ENCODE measurements at regions not wholly inside any gene's neighbourhood (a gene's known extent, or its start where the extent isn't known, plus 50 kb on each side); places are given as distances from the start of the nearest gene placed in this dataset.

DNA sequence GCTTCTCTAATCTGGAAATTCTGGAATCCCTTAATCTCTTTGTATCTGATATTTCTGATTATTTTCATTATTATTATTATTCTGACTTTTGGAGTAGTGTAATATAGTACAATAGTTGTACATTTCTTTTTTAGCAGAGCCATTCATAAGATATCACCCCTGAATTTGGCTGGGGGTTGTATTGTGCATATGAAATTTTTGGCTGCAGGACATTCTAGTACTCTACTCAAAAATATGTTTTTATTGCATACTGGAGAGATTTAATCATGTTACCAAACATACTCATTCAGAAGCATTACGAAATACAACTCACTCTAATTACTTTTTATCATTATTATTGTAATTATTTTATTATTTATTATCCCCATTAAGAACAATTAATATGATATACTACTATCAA, 589.7 kb upstream of the KCNMB2 start:
- H3K36me3 Mint-ChIP-seq (ENCODE audit: unreplicated experiment) = peaks cover 2% of the 10 kb centered on the region
- DNase-seq (ENCODE audit: extremely low spot score, unreplicated experiment) = no peak
- H3K4me3 Mint-ChIP-seq (ENCODE audit: unreplicated experiment) = no peak overlapping the region
- TF ChIP-seq, protein P1, sequence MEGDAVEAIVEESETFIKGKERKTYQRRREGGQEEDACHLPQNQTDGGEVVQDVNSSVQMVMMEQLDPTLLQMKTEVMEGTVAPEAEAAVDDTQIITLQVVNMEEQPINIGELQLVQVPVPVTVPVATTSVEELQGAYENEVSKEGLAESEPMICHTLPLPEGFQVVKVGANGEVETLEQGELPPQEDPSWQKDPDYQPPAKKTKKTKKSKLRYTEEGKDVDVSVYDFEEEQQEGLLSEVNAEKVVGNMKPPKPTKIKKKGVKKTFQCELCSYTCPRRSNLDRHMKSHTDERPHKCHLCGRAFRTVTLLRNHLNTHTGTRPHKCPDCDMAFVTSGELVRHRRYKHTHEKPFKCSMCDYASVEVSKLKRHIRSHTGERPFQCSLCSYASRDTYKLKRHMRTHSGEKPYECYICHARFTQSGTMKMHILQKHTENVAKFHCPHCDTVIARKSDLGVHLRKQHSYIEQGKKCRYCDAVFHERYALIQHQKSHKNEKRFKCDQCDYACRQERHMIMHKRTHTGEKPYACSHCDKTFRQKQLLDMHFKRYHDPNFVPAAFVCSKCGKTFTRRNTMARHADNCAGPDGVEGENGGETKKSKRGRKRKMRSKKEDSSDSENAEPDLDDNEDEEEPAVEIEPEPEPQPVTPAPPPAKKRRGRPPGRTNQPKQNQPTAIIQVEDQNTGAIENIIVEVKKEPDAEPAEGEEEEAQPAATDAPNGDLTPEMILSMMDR (IDR thresholded peaks at IDR 0.05) = no peak
- peaks cover 6% of the 10 kb centered on the region for H3K4me1 Mint-ChIP-seq (ENCODE audit: unreplicated experiment)
- H3K9me3 Mint-ChIP-seq (ENCODE audit: unreplicated experiment) = peaks cover 4% of the 10 kb centered on the region
- no peaks in the 10 kb centered on the region for H3K27me3 Mint-ChIP-seq (ENCODE audit: unreplicated experiment)
- no peak overlapping the region for H3K27ac Mint-ChIP-seq (ENCODE audit: unreplicated experiment)

DNA sequence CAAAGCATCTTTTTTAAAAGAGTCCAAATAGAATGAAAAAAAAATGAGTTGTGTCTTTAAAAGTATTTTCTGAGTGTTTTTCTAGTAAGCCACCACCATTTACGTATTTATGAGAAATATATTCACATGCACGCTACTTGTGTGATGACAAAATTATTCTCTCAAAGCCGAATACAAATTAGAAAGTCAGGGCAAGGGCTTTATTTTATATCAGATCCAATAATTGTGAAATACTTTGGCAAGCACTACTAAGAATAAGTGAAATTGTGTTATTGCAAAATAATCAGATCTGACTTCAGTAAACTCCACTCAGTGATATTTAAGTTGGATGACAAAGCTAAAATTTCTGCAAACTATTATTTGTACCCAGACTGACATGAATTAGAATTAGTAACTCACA, 589.3 kb upstream of the KCNMB2 start:
- TF ChIP-seq, protein P1 (IDR thresholded peaks at IDR 0.05) = no peak
- no peak for DNase-seq (ENCODE audit: extremely low spot score, unreplicated experiment)

DNA sequence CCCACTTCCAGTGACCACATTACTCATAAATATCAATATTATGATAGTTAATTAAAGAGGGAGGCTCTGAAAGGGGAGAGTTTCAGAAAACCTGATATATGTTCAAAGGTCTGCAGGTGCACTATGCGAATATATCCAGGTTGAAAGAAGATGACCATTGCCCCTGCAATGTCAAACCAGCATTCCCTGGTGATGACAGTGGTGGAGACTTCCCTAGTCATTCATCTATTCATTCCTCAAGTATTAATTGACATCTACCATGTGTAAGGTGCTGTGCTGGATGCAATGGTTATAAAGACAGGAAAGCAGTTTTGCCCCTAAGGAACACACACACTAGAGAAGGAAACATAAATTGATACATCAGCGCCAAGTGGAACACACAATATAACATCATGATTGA, 588.3 kb upstream of the KCNMB2 start:
- peaks cover 2% of the 10 kb centered on the region for H3K36me3 Mint-ChIP-seq (ENCODE audit: unreplicated experiment)
- no peak overlapping the region for H3K4me3 Mint-ChIP-seq (ENCODE audit: unreplicated experiment)
- H3K9me3 Mint-ChIP-seq (ENCODE audit: unreplicated experiment) = peaks cover 4% of the 10 kb centered on the region
- no peak for DNase-seq (ENCODE audit: extremely low spot score, unreplicated experiment)
- no peaks in the 10 kb centered on the region for H3K27me3 Mint-ChIP-seq (ENCODE audit: unreplicated experiment)
- TF ChIP-seq, protein P1 (IDR thresholded peaks at IDR 0.05) = no peak
- no peak overlapping the region for H3K27ac Mint-ChIP-seq (ENCODE audit: unreplicated experiment)
- peaks cover 2% of the 10 kb centered on the region for H3K4me1 Mint-ChIP-seq (ENCODE audit: unreplicated experiment)

More for the DNA sequence above, 589.3 kb upstream of the KCNMB2 start:
- H3K27ac Mint-ChIP-seq (ENCODE audit: unreplicated experiment) = no peak overlapping the region
- H3K4me1 Mint-ChIP-seq (ENCODE audit: unreplicated experiment) = peaks cover 6% of the 10 kb centered on the region
- H3K27me3 Mint-ChIP-seq (ENCODE audit: unreplicated experiment) = no peaks in the 10 kb centered on the region
- no peak overlapping the region for H3K4me3 Mint-ChIP-seq (ENCODE audit: unreplicated experiment)
- H3K36me3 Mint-ChIP-seq (ENCODE audit: unreplicated experiment) = peaks cover 2% of the 10 kb centered on the region
- H3K9me3 Mint-ChIP-seq (ENCODE audit: unreplicated experiment) = peaks cover 4% of the 10 kb centered on the region

DNA sequence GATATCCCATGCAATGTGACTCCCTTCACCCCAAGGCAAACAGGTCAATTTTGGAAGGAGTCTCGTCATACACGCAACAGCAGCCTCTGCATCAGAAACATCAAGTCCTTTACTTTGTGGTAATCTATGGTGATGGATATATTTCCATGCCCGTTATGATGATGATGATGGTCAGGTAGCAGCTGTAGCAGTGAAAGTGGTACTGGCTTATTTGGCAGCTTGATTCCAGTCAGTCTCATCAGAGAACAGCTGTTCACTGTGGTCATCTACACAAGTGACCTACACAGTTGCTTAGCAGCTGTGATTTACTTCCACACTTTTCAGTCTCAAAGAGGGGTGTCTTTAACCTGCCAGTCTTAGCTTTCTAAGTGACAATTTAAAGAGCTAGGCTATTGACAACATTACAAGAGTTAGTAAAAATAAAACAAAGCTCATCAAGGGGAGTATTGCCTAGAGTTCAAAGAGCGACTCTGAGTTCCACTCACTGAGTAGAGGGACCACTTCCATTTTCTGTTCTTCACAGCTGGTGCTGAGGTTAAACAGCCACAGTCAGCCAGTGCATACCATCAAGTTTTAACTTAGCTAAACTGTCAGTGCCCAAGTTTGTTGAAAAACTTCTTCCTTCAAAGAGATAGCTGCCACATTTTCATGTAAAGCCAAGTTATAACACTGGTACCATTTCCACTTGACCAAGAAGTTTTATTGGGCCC, 587.4 kb upstream of the KCNMB2 start:
- H3K27me3 Mint-ChIP-seq (ENCODE audit: unreplicated experiment) = no peaks in the 10 kb centered on the region
- TF ChIP-seq, protein P1 (IDR thresholded peaks at IDR 0.05) = no peak
- DNase-seq (ENCODE audit: extremely low spot score, unreplicated experiment) = no peak
- peaks cover 4% of the 10 kb centered on the region for H3K4me1 Mint-ChIP-seq (ENCODE audit: unreplicated experiment)
- no peak overlapping the region for H3K27ac Mint-ChIP-seq (ENCODE audit: unreplicated experiment)
- H3K4me3 Mint-ChIP-seq (ENCODE audit: unreplicated experiment) = no peak overlapping the region
- H3K36me3 Mint-ChIP-seq (ENCODE audit: unreplicated experiment) = peaks cover 2% of the 10 kb centered on the region
- peaks cover 4% of the 10 kb centered on the region for H3K9me3 Mint-ChIP-seq (ENCODE audit: unreplicated experiment)

DNA sequence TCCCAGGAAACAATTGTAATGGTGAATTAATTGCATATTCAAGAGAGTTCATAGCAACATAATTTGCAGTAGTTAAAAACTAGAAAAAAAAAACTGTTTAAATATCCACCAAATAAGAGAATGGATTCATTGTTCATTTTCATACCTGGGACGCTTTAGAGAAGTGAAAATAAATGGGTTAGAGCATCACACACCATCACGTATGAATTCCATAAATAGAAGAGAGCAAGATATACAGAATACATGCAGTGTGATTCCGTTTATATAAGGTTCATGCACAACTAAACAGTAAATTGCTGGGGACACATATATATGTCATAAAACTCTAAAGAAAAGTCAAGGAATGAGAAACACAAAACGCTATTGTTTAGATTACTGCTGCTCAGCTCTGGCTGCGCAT, 577.0 kb upstream of the KCNMB2 start:
- DNase-seq (ENCODE audit: extremely low spot score, unreplicated experiment) = no peak
- TF ChIP-seq, protein P1 (IDR thresholded peaks at IDR 0.05) = no peak
- Mint-ChIP-seq H3K27me3 (ENCODE audit: unreplicated experiment) (no peaks in the 10 kb centered on the region), H3K9me3 (ENCODE audit: unreplicated experiment) (no peaks in the 10 kb centered on the region), H3K4me3 (ENCODE audit: unreplicated experiment) (no peak overlapping the region), H3K27ac (ENCODE audit: unreplicated experiment) (no peak overlapping the region), H3K36me3 (ENCODE audit: unreplicated experiment) (no peaks in the 10 kb centered on the region), H3K4me1 (ENCODE audit: unreplicated experiment) (peaks cover 4% of the 10 kb centered on the region)
